GM12865 (cell line): ENCODE measurements at regions not wholly inside any gene's neighbourhood (a gene's known extent, or its start where the extent isn't known, plus 50 kb on each side); places are given as distances from the start of the nearest gene placed in this dataset.
"Not testable (repeated sequence)": the region's sequence is repeated elsewhere in the genome, so short reads cannot be mapped to it uniquely, and the experiment has no call there.

Source experiments
- DNase-seq: peaks from one replicate; pipeline ENCODE4 v3.0.0; 2010; ENCODE audit warnings: low read depth
- H3K4me3 ChIP-seq: 2 replicates; pipeline ENCODE4 v1.5.1; 2011; ENCODE audit warnings: mild to moderate bottlenecking, low read depth, low read length, control low read depth
- TF ChIP-seq, protein P1 (sequence below): IDR thresholded peaks from 2 replicates; pipeline ENCODE4 v1.5.1; 2011; ENCODE audit warnings: low read length, control low read depth, low read depth, inconsistent platforms; ENCODE audit not compliant: insufficient read depth; ENCODE audit errors: missing control alignments

DNA sequence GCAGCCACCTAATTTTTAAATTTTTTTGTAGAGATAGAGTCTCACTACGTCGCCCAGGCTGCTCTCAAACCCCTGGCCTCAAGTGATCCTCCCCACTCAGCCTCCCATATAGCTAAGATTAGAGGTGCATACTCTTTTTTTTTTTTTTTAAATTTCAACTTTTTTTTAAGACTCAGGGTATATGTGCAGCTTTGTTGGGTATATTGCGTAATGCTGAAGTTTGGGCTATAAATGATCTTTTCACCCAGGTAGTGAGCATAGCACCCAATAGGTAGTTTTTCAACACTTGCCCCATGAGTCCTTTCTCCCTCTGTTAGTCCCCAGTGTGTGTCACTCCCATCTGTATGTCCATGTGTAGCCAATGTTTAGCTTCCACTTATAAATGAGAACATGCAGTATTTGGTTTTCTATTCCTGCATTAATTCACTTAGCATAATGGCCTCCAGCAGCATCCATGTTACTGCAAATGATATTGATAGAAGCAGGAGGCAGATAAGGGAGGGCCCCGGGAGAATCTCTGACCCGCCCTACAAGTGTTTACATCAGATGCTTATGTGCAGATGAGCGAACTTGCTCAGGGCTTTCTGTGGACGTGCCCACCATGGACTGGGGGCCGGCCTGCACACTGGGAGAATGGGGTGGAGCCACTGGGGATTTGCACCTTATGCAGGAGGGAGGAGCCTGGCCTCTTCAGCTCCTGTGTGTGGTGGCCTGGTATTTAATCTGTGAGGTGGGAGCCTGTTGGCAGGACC is 110.3 kb upstream of the ZKSCAN2 start:
- no peak overlapping the region for H3K4me3 ChIP-seq
- TF ChIP-seq, protein P1, sequence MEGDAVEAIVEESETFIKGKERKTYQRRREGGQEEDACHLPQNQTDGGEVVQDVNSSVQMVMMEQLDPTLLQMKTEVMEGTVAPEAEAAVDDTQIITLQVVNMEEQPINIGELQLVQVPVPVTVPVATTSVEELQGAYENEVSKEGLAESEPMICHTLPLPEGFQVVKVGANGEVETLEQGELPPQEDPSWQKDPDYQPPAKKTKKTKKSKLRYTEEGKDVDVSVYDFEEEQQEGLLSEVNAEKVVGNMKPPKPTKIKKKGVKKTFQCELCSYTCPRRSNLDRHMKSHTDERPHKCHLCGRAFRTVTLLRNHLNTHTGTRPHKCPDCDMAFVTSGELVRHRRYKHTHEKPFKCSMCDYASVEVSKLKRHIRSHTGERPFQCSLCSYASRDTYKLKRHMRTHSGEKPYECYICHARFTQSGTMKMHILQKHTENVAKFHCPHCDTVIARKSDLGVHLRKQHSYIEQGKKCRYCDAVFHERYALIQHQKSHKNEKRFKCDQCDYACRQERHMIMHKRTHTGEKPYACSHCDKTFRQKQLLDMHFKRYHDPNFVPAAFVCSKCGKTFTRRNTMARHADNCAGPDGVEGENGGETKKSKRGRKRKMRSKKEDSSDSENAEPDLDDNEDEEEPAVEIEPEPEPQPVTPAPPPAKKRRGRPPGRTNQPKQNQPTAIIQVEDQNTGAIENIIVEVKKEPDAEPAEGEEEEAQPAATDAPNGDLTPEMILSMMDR, result no peak
- DNase-seq, result no peak

DNA sequence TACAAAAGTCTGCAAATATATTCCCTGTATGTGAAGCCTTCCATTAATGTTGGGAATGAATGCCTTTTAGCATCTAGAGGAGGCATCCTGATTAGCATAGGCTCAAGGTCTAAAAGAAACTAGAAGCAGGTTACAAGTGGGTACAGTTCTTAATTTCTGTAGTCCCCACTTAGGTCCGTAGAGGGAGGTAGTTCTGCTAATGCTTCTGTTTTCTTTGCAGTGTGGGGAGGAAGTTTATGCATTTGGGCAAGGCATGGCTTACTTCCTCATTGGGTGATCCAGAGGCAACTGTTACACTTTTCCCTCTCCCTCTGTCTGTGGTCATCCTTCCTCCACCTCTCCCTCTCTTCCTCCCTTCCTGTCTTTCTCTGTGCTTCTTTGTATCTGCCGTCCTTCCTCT is 108.4 kb upstream of the ZKSCAN2 start:
- no peak overlapping the region for H3K4me3 ChIP-seq
- TF ChIP-seq, protein P1, result no peak
- no peak for DNase-seq

DNA sequence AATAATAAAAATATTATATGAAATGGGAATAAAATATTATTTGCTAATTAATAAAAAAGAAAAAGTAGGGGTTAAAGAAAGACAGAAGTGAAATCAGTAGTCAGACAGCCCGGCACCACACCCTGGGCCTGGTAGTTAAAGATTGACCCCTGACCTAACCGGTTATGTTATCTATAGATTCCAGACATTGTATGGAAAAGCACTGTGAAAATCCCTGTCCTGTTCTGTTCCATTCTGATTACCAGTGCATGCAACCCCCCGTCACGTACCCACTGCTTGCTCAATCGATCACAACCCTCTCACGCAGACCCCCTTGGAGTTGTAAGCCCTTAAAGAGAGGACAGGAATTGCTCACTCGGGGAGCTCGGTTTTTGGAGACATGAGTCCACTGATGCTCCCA is 101.9 kb upstream of the ZKSCAN2 start:
- DNase-seq, H3K4me3 ChIP-seq: not testable (repeated sequence)

DNA sequence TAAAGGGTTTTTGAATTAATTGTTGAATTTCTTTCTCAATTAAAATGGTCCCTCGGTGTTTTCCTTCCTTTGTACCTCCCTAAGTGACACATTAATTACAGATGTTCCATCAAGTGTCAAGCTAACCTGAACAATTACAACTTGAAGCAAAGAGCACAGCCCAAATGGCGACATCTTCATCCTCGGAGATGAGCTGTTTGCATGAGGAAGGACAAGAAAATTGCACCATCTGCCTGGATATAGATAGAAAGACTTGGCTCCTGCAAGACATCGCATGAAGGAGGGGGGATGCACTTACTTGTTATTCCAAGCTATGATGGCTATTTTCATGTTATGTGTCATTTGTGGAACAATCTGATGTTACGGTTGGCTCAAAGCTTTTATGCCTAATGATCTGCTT is 86.4 kb upstream of the ZKSCAN2 start:
- TF ChIP-seq, protein P1, result no peak
- no peak for DNase-seq
- no peak overlapping the region for H3K4me3 ChIP-seq

DNA sequence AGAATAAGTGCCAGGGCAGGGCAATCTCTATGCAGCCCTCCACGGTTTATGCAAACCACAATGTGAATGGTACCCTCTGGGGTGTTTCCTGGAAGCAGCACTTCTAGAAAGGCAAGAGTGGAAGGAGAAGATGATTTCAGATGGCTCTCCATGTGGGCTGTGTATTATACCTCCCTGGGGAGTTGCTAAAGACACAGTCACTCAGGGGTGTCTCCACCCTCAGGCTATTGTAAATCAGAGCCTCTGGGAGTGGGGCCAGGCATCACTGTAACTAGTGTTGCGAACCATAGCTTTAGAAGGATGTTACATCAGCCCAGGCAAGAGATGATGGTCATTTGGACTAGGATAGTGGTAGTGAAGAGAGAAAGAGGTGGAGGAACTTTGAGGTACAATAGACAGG is 83.3 kb upstream of the ZKSCAN2 start:
- TF ChIP-seq, protein P1, result no peak
- H3K4me3 ChIP-seq, result no peak overlapping the region
- DNase-seq, result no peak

DNA sequence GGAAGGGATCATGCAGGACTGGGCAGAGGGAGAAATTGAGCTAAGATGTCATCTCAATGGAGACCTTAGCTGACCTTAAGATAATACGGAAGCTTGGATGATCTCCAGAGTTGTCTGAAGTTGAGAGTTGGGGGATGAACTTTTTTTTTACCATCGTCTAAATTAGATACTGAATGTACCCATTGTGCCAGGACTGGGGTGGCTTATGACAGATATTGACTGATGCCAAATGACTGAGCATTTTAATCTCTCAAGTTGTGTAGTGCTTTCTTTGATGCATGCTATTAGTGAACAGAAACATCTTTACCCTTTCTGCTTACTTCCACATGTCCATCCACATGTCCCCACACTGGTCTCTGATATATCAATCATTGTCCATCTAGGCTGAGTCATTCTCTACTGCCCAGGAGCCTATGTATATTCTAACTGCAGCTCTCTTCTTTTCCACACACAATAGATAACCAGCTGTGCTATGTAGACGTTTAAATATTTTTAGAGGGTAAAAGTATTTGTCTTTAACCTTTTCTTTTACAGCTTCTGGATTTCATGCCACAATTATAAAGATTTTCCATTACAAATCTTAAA is 60.2 kb upstream of the ZKSCAN2 start:
- TF ChIP-seq, protein P1, result no peak
- H3K4me3 ChIP-seq, result no peak overlapping the region
- DNase-seq, result no peak

DNA sequence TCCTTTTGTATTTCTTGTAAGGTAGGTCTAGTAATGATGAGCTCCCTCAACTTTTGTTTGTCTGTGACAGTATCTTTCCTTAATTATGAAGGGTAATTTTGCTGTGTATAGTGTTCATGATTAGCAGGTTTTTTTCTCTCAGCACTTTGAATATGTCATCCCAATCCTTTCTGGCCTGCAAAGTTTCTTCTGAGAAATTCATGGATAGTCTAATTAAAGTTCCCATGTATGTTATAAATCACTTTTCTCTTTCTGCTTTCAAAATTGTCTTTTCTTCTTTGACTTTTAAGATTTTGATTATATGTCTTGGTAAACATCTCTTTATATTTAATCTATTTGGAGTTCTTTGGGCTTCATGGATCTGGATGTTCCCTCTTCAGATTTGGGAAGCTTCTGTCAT is 54.3 kb upstream of the ZKSCAN2 start:
- no peak overlapping the region for H3K4me3 ChIP-seq
- TF ChIP-seq, protein P1, result no peak
- no peak for DNase-seq
